H9 (cell line): ENCODE measurements at regions not wholly inside any gene's neighbourhood (a gene's known extent, or its start where the extent isn't known, plus 50 kb on each side); places are given as distances from the start of the nearest gene placed in this dataset.

Experiments
- DNase-seq: peaks from one replicate; pipeline ENCODE4 v3.0.0-alpha.2; 2017
- H2AFZ ChIP-seq: one replicate; pipeline ENCODE4 v1.6.1; 2013; ENCODE audit warnings: mild to moderate bottlenecking, low read length, control low read depth, moderate library complexity
- H2AK5ac ChIP-seq: 2 replicates; pipeline ENCODE4 v1.6.1; 2013; ENCODE audit warnings: low read length, control low read depth, mixed read lengths; ENCODE audit not compliant: insufficient read length
- H2BK120ac ChIP-seq: one replicate; pipeline ENCODE4 v1.6.1; 2013; ENCODE audit warnings: low read depth, mild to moderate bottlenecking, low read length, control low read depth, inconsistent platforms; ENCODE audit not compliant: poor library complexity, severe bottlenecking
- H2BK12ac ChIP-seq: 2 replicates; pipeline ENCODE4 v1.6.1; 2013; ENCODE audit warnings: low read length, control low read depth, mixed read lengths, low read depth; ENCODE audit not compliant: insufficient read length
- H2BK15ac ChIP-seq: 2 replicates; pipeline ENCODE4 v1.6.1; 2013; ENCODE audit warnings: low read depth, low read length, control low read depth
- H2BK20ac ChIP-seq: one replicate; pipeline ENCODE4 v1.6.1; 2013; ENCODE audit warnings: low read depth, mild to moderate bottlenecking, low read length, control low read depth, inconsistent platforms; ENCODE audit not compliant: poor library complexity, severe bottlenecking
- H2BK5ac ChIP-seq: 2 replicates; pipeline ENCODE4 v1.6.1; 2013; ENCODE audit warnings: low read length, control low read depth, mixed read lengths; ENCODE audit not compliant: insufficient read length
- H3K14ac ChIP-seq: 2 replicates; pipeline ENCODE4 v1.6.1; 2013; ENCODE audit warnings: low read length, control low read depth; ENCODE audit not compliant: insufficient read depth
- H3K18ac ChIP-seq: 2 replicates; pipeline ENCODE4 v1.6.1; 2013; ENCODE audit warnings: low read depth, mild to moderate bottlenecking, mixed read lengths, low read length, control low read depth; ENCODE audit not compliant: insufficient read length
- H3K23ac ChIP-seq: 2 replicates; pipeline ENCODE4 v1.6.1; 2013; ENCODE audit warnings: low read length, control low read depth, mixed read lengths, low read depth; ENCODE audit not compliant: insufficient read length
- H3K23me2 ChIP-seq: 2 replicates; pipeline ENCODE4 v1.6.1; 2013; ENCODE audit warnings: low read depth, mild to moderate bottlenecking, mixed read lengths, low read length, control low read depth; ENCODE audit not compliant: insufficient read length, poor library complexity, severe bottlenecking
- H3K27ac ChIP-seq: 2 replicates; pipeline ENCODE4 v1.5.1; 2013; ENCODE audit warnings: low read length, control low read depth, mixed read lengths, low read depth; ENCODE audit not compliant: insufficient read length
- H3K27me3 ChIP-seq: 2 replicates; pipeline ENCODE4 v1.6.1; 2013; ENCODE audit warnings: low read length, control low read depth, inconsistent platforms; ENCODE audit not compliant: insufficient read depth
- H3K4ac ChIP-seq: 2 replicates; pipeline ENCODE4 v1.6.1; 2013; ENCODE audit warnings: low read depth, mild to moderate bottlenecking, control low read depth, inconsistent platforms, low read length, moderate library complexity
- H3K4me1 ChIP-seq: 2 replicates; pipeline ENCODE4 v1.6.1; 2013; ENCODE audit warnings: low read length, control low read depth, inconsistent platforms; ENCODE audit not compliant: insufficient read depth
- H3K4me2 ChIP-seq: 2 replicates; pipeline ENCODE4 v1.6.1; 2013; ENCODE audit warnings: low read length, control low read depth, mixed read lengths; ENCODE audit not compliant: insufficient read length, insufficient read depth
- H3K56ac ChIP-seq: 2 replicates; pipeline ENCODE4 v1.6.1; 2013; ENCODE audit warnings: low read depth, mild to moderate bottlenecking, mixed read lengths, low read length, control low read depth; ENCODE audit not compliant: insufficient read length
- H3K79me1 ChIP-seq: 2 replicates; pipeline ENCODE4 v1.6.1; 2013; ENCODE audit warnings: low read depth, mild to moderate bottlenecking, moderate library complexity, low read length, control low read depth, inconsistent platforms; ENCODE audit not compliant: insufficient read depth, poor library complexity, severe bottlenecking
- H3K79me2 ChIP-seq: 2 replicates; pipeline ENCODE4 v1.6.1; 2013; ENCODE audit warnings: low read length, control low read depth, inconsistent platforms; ENCODE audit not compliant: insufficient read depth
- H3K9ac ChIP-seq: 2 replicates; pipeline ENCODE4 v1.6.1; 2013; ENCODE audit warnings: low read length, control low read depth, mixed read lengths; ENCODE audit not compliant: insufficient read length; ENCODE audit errors: extremely low read depth
- H3K9me3 ChIP-seq: one replicate; pipeline ENCODE4 v1.6.1; 2013; ENCODE audit warnings: low read depth, low read length, inconsistent platforms; ENCODE audit not compliant: control insufficient read depth
- H3T11ph ChIP-seq: one replicate; pipeline ENCODE4 v1.6.1; 2013; ENCODE audit warnings: mild to moderate bottlenecking, low read length, control low read depth, inconsistent platforms
- H4K20me1 ChIP-seq: one replicate; pipeline ENCODE4 v1.6.1; 2013; ENCODE audit not compliant: control insufficient read depth, insufficient read length, insufficient read depth
- H4K5ac ChIP-seq: 2 replicates; pipeline ENCODE4 v1.6.1; 2013; ENCODE audit warnings: low read depth, mild to moderate bottlenecking, mixed read lengths, low read length, control low read depth; ENCODE audit not compliant: insufficient read length
- H4K8ac ChIP-seq: replicated peaks from 2 replicates; pipeline ENCODE4 v1.6.1; 2013; ENCODE audit warnings: low read length, control low read depth, mixed read lengths, low read depth; ENCODE audit not compliant: insufficient read length
- H4K91ac ChIP-seq: 2 replicates; pipeline ENCODE4 v1.6.1; 2013; ENCODE audit warnings: low read depth, mild to moderate bottlenecking, moderate library complexity, mixed read lengths, low read length, control low read depth; ENCODE audit not compliant: insufficient read length
- H3K27ac Mint-ChIP-seq, 3 experiments: 2 replicates in 2 of 3; 3 replicates in 1 of 3; pipeline ENCODE4 v1.8.0; 2020 to 2021; ENCODE audit warnings: mixed read lengths in 3 of 3, mild to moderate bottlenecking in 1 of 3, moderate library complexity in 1 of 3
- H3K27me3 Mint-ChIP-seq: 2 replicates; pipeline ENCODE4 v1.8.0; 2021; ENCODE audit warnings: low read depth, mild to moderate bottlenecking, moderate library complexity, mixed read lengths
- H3K36me3 Mint-ChIP-seq, 3 experiments: 2 replicates in 2 of 3; 3 replicates in 1 of 3; pipeline ENCODE4 v1.8.0; 2020 to 2021; ENCODE audit warnings: low read depth in 3 of 3, mixed read lengths in 3 of 3; ENCODE audit not compliant: insufficient read depth in 1 of 3
- H3K4me1 Mint-ChIP-seq, 2 experiments: 2 replicates each; pipeline ENCODE4 v1.8.0; 2020; ENCODE audit warnings: mixed read lengths in 2 of 2
- H3K4me3 Mint-ChIP-seq, 2 experiments: 2 replicates in 1 of 2; 3 replicates in 1 of 2; pipeline ENCODE4 v1.8.0; 2020 to 2021; ENCODE audit warnings: mild to moderate bottlenecking in 2 of 2, mixed read lengths in 2 of 2, moderate library complexity in 1 of 2
- H3K9me3 Mint-ChIP-seq, 2 experiments: 2 replicates in 1 of 2; 3 replicates in 1 of 2; pipeline ENCODE4 v1.8.0; 2020; ENCODE audit warnings: mild to moderate bottlenecking in 2 of 2, mixed read lengths in 2 of 2, moderate library complexity in 1 of 2
- CTCF ChIP-seq: fragments of 200-600 bp; sonication (generic); conservative IDR thresholded peaks from 3 replicates; pipeline ENCODE4 v1.8.0; 2021; ENCODE audit warnings: antibody characterized with exemption, mild to moderate bottlenecking
- WGBS: extraction: QIAGEN DNeasy Blood & Tissue Kit; methylation state at CpG from one replicate; pipeline ENCODE4 v1.1.7; 2013; ENCODE audit warnings: missing lambda C conversion rate, low lambda C conversion rate, mixed read lengths; ENCODE audit not compliant: insufficient read length; ENCODE audit errors: extremely low coverage; 5-methylcytosine and 5-hydroxymethylcytosine counted together

DNA sequence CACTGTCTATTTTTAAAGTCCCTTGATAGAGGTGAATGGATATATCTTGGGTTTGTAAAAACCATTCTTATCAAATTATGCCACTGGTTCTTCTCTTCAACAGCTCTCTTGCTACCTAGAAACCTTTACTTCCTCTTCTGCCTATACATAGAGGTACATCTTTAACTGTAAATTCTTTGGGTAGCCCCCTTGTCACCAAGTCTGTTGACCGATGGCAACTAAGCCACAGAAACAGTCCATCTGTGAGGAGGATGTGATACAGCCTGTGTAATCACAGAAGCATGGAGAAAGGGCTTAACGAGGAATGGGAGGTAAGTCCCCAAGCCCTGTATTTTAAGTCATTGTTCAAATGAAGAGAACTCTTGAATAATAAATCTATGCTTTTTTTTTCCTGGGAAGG is 246.5 kb upstream of the MDFIC2 start:
- no peak overlapping the region for H2BK120ac ChIP-seq
- no peak overlapping the region for H4K8ac ChIP-seq
- H2AK5ac ChIP-seq, result no peak overlapping the region
- TF ChIP-seq CTCF, result no peak
- no peak overlapping the region for H2BK12ac ChIP-seq
- peaks cover 9 to 11% of the 10 kb centered on the region in 2 experiments for H3K4me1 Mint-ChIP-seq
- peaks cover 2% of the 10 kb centered on the region; the same call in 1 of the 2 replicates for H3K4me1 ChIP-seq
- no peak overlapping the region for H2AFZ ChIP-seq
- no peaks in the 10 kb centered on the region for H3K79me1 ChIP-seq
- no peak overlapping the region for H3K27ac Mint-ChIP-seq
- no peaks in the 10 kb centered on the region for H3K79me2 ChIP-seq
- H3K18ac ChIP-seq, result no peak overlapping the region
- H3K9me3 ChIP-seq, result no peaks in the 10 kb centered on the region
- no peak overlapping the region for H3K9ac ChIP-seq
- H3K23ac ChIP-seq, result no peak overlapping the region
- no peaks in the 10 kb centered on the region for H3K9me3 Mint-ChIP-seq
- H2BK20ac ChIP-seq, result no peak overlapping the region
- H3K27ac ChIP-seq, result no peak overlapping the region
- no peak overlapping the region for H3K56ac ChIP-seq
- no peak overlapping the region for H3T11ph ChIP-seq
- no peak overlapping the region for H4K5ac ChIP-seq
- H3K27me3 Mint-ChIP-seq, result no peaks in the 10 kb centered on the region; the same call in 1 of the 2 replicates
- H4K91ac ChIP-seq, result no peak overlapping the region
- H2BK5ac ChIP-seq, result no peak overlapping the region
- H3K23me2 ChIP-seq, result no peaks in the 10 kb centered on the region
- DNase-seq, result no peak
- no peak overlapping the region for H3K4me2 ChIP-seq
- no peak overlapping the region for H3K14ac ChIP-seq
- H3K4me3 Mint-ChIP-seq, result no peak overlapping the region
- H3K27me3 ChIP-seq, result no peaks in the 10 kb centered on the region
- WGBS, result no CpG with 5 or more reads among the region's 2 CpGs
- H3K36me3 Mint-ChIP-seq, result no peaks in the 10 kb centered on the region; a peak in 1 of 7 replicates
- H3K4ac ChIP-seq, result no peak overlapping the region
- H2BK15ac ChIP-seq, result no peak overlapping the region
- H4K20me1 ChIP-seq, result no peaks in the 10 kb centered on the region
